IPS-18c (cell line): ENCODE measurements at regions not wholly inside any gene's neighbourhood (a gene's known extent, or its start where the extent isn't known, plus 50 kb on each side); places are given as distances from the start of the nearest gene placed in this dataset.

Experiments used
- H3K4me3 ChIP-seq: 2 replicates; pipeline ENCODE4 v1.7.0; 2013; ENCODE audit warnings: low read depth, mild to moderate bottlenecking, low read length, moderate library complexity; ENCODE audit not compliant: insufficient read depth
- H3K9me3 ChIP-seq: one replicate; pipeline ENCODE4 v1.6.1; 2013; ENCODE audit warnings: mild to moderate bottlenecking, low read length, moderate library complexity; ENCODE audit not compliant: control insufficient read depth, insufficient read depth

DNA sequence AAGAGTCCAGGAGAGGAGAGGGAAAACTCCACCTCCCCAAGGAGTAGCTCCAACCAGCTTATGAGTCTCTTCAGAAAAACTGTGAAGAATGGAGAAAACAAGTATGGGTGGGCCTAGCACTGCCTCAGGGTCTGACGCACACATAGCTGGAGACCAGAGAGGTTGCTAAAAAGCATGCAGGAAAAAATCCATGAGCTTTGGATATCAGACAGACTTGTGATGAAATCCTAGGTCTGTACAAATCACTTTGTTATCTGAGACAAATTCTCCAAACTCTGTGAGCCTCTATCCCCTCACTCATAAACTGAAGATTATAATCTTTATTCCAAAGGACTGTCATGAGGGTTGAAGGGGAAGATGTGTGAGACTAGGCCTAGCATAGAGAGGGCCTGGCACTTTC lies 141.5 kb upstream of the FGGY start:
- Histone ChIP-seq H3K4me3 (no peak overlapping the region), H3K9me3 (no peaks in the 10 kb centered on the region)

DNA sequence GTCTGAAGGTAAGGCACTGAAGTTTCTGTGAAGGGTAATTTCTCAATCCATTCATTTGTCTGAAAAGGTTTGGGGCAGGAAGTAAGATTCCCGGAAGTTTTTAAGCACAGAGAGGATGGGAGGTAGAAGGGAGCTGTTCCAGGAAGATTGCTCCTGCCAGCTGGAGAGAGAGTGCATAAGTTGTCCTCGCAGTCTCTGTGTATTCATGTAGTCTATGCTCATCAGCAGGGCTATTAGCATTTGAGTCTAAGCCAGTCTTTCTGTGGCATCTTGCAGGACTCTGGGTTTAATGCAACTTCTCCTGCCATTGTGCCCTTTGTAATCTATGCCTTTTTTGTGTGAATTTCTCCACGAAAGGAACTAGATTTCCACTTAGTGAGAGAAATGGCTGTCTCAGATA lies 140.8 kb upstream of the FGGY start:
- H3K9me3 ChIP-seq: no peaks in the 10 kb centered on the region
- no peak overlapping the region for H3K4me3 ChIP-seq

DNA sequence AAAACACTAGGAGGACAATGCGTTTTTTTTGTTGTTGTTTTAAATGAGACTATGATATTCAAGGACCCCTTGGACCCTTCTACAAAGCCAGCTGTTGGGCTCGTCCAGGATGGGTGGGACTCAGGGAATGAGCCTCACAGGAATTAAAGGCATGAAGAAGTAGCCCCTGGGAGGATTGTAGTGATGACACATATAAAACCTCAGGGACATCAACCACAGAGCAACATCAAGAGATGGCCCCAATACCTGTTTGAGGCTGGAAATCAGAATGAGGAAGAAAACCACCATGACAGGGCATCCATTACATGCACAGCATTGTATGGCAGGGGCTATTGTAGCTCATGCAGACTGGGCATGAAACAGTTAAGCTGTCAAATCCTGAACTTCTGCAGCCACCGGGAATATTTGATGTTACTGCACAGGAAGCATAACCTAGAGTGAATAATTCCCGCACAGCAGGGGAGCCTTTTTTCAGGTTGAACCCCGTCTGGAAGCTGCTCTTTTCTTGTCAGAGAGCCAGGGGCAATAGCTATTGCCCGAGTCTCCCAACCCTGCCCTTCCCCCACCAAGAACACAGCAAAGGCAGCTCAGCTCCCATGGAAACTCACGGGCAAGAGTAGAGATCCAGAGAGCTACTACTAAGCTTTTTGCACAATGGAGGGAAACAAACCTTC lies 140.2 kb upstream of the FGGY start:
- no peak overlapping the region for H3K4me3 ChIP-seq
- H3K9me3 ChIP-seq: no peaks in the 10 kb centered on the region

DNA sequence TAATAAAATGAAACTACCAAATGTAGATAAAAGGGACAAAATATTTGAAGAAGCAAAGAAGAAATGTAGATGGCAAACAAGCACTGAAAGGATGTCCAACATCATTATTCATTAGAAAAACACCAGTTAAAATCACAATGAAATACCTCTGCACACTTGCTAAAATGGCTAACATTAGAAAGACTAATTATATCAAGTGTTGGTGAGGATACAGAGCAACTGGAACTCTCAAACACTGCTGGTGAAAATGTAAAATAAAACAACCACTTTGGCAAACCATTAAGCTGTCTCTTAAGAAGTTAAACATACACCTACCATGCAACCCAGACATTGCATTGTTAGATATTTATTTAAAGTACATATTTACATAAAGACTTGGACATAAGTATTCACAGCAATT lies 138.6 kb upstream of the FGGY start:
- Histone ChIP-seq H3K9me3 (no peaks in the 10 kb centered on the region), H3K4me3 (no peak overlapping the region)

DNA sequence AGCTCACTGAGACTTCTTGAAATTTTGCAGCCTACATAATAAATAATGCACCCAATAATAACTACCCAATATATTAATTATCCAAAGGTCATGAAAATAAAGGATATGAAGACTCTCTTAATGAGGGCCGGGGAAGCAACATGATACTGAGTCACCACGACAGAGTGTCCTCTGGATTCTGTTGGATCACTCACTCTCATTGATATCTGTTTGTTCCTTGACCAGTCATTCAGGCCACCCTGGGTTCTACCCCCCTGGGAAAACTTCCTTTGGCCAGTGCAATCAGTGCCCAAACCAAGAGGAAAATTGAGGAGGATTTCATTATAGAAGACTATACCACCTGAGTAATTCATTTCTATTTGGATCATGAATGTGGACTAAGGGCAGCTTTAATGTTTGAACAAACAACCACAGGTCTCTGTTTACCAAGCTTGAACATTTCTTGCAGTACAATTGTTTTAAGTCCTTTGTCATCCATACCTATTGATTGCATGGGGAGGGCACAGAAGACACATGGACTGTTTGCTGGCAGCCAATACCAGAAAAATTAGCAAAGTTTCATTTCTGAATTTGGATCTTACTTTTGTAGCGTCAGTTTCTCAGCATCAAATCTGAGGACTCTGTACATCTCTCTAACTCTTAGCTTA lies 137.2 kb upstream of the FGGY start:
- no peaks in the 10 kb centered on the region for H3K9me3 ChIP-seq
- H3K4me3 ChIP-seq: no peak overlapping the region

DNA sequence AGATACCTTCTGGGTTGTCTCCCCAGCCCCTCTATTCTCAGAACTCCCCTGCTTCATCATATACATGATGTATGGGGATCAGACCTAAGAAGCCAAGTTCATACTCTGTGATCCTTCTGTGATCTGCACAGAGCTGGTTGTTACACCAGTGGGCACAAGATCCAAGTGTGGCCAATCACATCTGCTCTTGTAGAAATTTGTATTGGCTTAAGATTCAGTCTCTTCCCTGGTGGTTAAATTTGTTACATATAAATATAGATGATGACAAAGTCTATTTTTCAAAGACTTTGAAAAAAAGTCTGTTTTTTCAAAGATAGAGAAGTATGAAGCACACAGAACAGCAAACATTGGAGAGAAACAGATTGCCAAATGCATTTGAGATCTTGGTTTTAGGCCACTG lies 135.8 kb upstream of the FGGY start:
- no peaks in the 10 kb centered on the region for H3K9me3 ChIP-seq
- no peak overlapping the region for H3K4me3 ChIP-seq

DNA sequence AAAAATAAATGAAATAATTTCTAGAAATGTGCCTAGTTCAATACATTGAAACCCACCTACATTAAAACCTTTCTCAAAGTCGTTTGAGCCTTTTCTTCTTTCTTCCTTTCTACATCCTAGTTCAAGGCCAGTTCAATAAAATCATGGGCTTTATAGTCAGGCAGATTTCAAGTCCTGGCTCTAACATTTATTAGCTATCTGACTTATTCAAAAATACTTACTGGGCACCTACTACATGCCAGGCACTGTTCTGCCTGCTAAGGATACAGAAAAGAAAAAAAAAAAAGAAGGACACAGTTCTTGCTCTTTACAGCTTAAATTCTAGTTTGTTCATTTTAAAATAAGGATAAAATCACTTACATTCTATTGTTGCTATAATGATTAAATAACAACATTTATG lies 134.2 kb upstream of the FGGY start:
- Histone ChIP-seq H3K4me3 (no peak overlapping the region), H3K9me3 (no peaks in the 10 kb centered on the region)

DNA sequence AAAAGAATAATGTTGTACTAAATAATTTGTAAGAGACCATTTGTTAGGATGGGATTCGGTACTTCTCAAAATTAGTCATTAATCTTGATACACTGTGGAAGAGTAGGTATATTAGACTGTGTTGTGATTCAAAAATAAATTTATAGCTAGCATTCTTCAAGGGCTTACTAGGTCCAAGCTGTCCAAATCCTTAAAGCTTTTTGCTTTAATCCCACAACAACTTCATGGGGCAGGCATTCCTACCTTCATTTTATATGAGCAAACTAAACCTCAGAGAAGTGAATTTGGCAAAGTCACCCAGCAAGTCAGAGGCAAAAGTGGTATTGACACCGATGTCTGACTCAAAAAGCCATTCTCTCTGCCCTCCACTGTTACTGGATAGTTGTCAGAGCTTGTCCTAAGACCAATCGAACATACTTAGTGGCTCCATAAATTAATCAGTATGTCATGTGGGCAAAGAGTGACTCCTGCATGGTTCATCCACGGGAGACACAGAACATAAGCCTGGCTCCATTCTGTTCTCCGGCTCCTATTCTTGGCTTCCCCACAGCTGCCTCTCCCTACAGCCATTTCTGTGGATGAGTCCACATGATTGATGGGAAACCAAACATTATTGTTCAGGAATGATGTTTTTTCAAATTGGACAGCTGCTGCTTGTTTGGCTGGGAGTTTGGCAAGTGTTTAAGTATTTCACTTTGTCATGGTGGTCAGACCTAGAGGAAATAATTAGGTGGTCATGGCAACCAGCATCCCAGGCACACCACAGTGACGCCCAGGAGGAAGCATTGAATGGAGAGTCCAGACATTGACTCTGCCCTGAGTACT lies 133.4 kb upstream of the FGGY start:
- Histone ChIP-seq H3K9me3 (no peaks in the 10 kb centered on the region), H3K4me3 (no peak overlapping the region; the same call in 1 of the 2 replicates)

DNA sequence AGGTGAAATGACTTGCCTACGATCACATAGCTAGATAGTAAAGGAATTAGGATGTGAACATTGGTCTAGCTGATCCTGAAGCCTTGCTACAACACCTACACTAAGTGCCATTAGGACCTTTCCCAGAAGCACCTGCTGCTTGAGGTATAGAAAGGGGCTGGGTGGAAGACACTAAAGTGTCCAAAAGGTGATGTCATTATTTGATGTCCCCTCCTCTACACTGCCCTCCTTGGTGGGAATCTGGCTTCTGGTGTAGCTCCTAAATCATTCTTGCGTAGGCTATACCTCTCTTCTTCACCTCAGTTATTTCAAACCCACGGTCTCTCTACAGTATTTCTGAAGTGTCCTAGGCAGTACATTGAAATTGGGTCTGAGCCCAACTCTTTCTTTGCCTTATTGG lies 132.5 kb upstream of the FGGY start:
- no peak overlapping the region for H3K4me3 ChIP-seq
- H3K9me3 ChIP-seq: no peaks in the 10 kb centered on the region

DNA sequence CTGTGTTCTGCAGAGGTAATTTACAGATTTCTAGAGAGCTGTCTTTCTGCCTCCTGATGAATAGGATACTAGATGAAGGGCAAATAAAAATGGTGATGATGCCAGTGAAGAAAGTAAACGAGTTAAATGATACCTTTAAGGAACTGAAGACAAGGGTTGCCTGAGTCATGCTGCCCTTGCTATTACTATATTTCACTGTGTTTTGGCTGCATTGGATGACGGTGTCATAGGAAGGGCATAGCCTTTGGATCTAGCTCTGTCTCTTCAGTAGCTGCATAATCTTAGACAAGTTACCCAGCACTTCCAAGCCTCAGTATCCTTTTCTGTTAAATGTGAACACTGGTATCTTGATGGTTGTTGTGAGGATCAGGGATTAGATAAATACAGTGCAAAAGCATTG lies 131.5 kb upstream of the FGGY start:
- no peak overlapping the region for H3K4me3 ChIP-seq
- no peaks in the 10 kb centered on the region for H3K9me3 ChIP-seq

DNA sequence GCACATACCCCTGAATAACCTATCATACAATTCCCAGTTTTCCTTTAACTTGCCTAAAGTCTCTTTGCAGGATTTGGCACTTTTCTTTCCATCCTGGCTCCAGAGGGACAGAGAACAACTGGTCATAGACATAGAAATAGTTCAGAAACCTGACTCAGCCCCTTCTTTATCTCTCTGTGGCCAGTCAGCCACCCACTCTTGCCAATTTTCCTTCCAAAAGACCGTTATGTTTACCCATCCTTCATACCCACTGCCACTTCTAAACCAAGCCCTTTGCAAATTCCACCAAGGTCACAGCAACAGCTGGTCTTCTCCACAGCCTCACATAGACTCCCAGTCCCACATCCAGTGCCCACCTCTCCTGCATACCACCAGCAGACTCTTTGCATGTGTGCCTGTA lies 127.2 kb upstream of the FGGY start:
- H3K4me3 ChIP-seq: no peak overlapping the region
- H3K9me3 ChIP-seq: no peaks in the 10 kb centered on the region

DNA sequence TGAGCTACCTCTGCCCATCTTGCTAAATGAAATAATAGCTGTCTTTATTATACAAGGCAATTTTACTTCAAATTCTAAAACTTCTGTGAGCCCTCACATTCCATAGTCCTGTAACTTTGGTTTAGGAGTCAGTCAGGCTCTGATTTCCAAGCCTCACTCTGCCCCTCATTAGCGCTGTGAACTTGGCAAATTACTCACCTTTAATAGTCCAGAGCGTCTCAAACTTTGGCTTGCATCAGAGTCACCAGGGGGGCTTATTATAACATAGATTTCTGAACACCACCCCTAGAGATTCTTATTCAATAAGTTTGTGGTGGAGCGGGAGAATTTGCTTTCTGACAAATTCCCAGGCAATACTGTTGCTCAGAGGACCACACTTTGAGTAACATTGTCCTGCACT lies 126.2 kb upstream of the FGGY start:
- Histone ChIP-seq H3K4me3 (no peak overlapping the region), H3K9me3 (no peaks in the 10 kb centered on the region)

DNA sequence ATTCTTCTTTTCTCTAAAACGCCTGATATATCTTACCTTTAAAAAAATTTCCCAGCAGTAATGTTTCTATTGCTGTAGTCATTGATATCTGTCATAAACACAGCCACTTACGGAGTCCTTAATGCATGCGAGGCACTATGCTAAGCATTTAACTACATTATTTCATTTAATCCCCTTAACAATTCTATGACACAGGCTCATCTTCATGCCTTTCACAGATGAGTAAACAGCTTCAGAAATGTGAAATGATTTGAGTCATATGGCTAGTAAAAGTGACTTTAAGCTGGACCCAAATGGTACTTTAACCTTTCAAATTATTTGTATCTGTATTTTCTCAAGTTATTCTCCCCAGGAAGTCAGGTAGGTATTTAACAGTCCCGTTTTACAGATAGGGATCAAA lies 125.1 kb upstream of the FGGY start:
- no peak overlapping the region for H3K4me3 ChIP-seq

DNA sequence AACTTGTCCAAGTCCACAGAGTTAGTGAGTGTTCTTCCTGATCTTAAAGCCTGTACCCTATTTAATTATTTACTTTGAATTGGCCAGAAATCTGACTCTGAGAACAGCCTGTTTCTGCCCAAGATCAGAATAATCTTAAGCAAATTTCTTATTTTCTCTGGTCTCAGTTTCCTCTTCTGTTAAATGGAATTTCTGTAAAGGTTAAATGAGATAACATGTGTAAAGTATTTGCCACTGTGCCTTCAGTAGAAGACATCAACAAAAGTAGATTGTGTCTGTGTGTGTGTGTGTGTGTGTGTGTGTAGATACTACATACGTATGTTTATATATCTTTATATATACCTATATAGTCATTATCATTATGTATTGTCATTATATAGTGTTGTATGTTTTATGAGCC lies 124.2 kb upstream of the FGGY start:
- Histone ChIP-seq H3K4me3 (no peak overlapping the region), H3K9me3 (no peaks in the 10 kb centered on the region)

More for the DNA sequence above, 125.1 kb upstream of the FGGY start:
- H3K9me3 ChIP-seq: no peaks in the 10 kb centered on the region

DNA sequence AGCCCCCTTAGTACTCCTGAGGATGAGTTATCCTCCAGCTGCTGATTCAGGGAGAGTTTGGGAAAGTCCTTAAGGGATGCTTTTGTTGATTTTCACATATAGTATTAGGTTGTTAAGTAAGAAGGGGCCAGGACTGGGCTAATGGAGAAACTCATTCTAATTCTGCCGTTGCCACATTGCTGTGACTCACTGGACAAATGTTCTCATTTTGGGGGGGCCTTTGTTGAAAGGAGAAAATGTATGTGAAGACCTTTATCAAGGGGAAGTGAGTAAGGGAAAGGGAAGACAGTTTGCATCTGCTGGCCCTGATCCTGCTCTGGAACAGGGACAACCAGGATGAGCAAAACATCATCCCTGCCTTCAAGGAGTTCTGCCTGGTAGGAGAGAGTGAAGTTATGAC lies 123.2 kb upstream of the FGGY start:
- Histone ChIP-seq H3K4me3 (no peak overlapping the region), H3K9me3 (no peaks in the 10 kb centered on the region)

DNA sequence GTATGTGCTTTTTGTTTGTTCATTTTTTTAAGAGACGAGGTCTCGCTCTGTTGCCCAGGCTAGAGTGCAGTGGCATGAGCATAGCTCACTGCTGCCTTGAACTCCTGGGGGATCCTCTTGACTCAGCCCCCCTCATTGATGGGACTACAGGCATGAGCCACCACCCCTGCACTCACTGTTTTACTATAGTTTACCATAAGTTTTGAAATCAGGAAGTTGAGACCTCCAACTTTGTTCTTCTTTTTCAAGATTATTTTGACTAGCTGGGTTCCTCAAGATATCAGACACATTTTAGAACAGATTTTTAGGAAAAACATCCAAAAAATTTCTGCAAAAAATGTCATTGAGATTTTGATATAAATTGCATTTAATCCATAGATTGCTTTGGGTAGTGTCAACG lies 120.4 kb upstream of the FGGY start:
- H3K4me3 ChIP-seq: no peak overlapping the region
- H3K9me3 ChIP-seq: no peaks in the 10 kb centered on the region

DNA sequence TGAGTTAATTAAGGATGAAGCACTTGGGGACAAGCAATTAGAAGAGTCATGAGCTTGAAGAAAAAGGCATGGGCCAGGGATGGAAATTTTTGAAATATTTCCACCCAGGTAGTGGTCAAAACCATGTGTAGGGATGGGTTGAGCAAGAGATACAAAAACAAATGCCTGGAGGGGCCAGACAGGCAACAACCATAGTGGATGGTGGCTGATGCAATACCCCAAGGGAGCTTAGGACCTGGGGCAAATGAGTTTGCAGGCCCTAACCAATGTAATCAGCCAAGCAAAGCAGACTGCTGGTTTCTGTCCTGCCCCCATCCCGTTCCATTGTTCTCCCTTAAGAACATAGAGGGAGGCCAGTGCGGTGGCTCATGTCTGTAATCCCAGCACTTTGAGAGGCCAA lies 119.1 kb upstream of the FGGY start:
- H3K4me3 ChIP-seq: no peak overlapping the region
- H3K9me3 ChIP-seq: no peaks in the 10 kb centered on the region
